PFSK-1 (cell line): ENCODE measurements at regions not wholly inside any gene's neighbourhood (a gene's known extent, or its start where the extent isn't known, plus 50 kb on each side); places are given as distances from the start of the nearest gene placed in this dataset.

Experiments used
- FOXP2 ChIP-seq: optimal IDR thresholded peaks from 2 replicates; pipeline ENCODE3; 2011; ENCODE audit warnings: borderline replicate concordance, control low read depth, inconsistent platforms; ENCODE audit not compliant: insufficient read depth; ENCODE audit errors: extremely low read length, extremely low read depth
- POLR2AphosphoS5 ChIP-seq: IDR thresholded peaks from 2 replicates; pipeline ENCODE4 v1.6.1; 2012; ENCODE audit warnings: low read depth, mild to moderate bottlenecking, control low read depth, low read length, moderate library complexity
- REST ChIP-seq, 2 experiments: IDR thresholded peaks; 2 replicates each; pipeline versions ENCODE4 v1.6.1 to v1.8.0; 2011 to 2012; ENCODE audit warnings: low read depth in 2 of 2, low read length in 2 of 2, control low read depth in 1 of 2, inconsistent platforms in 1 of 2, mild to moderate bottlenecking in 1 of 2, moderate library complexity in 1 of 2; ENCODE audit not compliant: insufficient read depth in 1 of 2
- SIN3A ChIP-seq: IDR thresholded peaks from 2 replicates; pipeline ENCODE4 v1.6.1; 2012; ENCODE audit warnings: mild to moderate bottlenecking, low read length, moderate library complexity, borderline replicate concordance; ENCODE audit not compliant: insufficient read depth
- TAF1 ChIP-seq: IDR thresholded peaks from 2 replicates; pipeline ENCODE4 v1.6.1; 2012; ENCODE audit warnings: low read length, control low read depth, borderline replicate concordance; ENCODE audit not compliant: insufficient read depth

GRCh38 chr7:93690021-93690420 is 115.5 kb upstream of the CALCR start:
- TF ChIP-seq SIN3A: no peak
- TF ChIP-seq FOXP2: no peak
- TF ChIP-seq TAF1: no peak
- TF ChIP-seq POLR2AphosphoS5: no peak
- TF ChIP-seq REST (IDR thresholded peaks at IDR 0.05; ENCODE audit: insufficient read depth in 1 of 2, low read depth in 2 of 2, low read length in 2 of 2): no peak

GRCh38 chr7:93678185-93678584 is 103.7 kb upstream of the CALCR start:
- TF ChIP-seq SIN3A (no peak), FOXP2 (no peak), TAF1 (no peak)

GRCh38 chr7:93663561-93664299 is 89.2 kb upstream of the CALCR start:
- TF ChIP-seq REST (IDR thresholded peaks at IDR 0.05; ENCODE audit: insufficient read depth in 1 of 2, low read depth in 2 of 2, low read length in 2 of 2) (no peak), TAF1 (no peak)

- TF ChIP-seq FOXP2 (no peak), POLR2AphosphoS5 (no peak), SIN3A (no peak), TAF1 (no peak), REST (IDR thresholded peaks at IDR 0.05; ENCODE audit: insufficient read depth in 1 of 2, low read depth in 2 of 2, low read length in 2 of 2) (no peak)
Observed at GRCh38 chr7:93651603-93652159, 77.2 kb upstream of the CALCR start.

GRCh38 chr7:93646538-93646937 is 72.0 kb upstream of the CALCR start:
- no peak for TF ChIP-seq POLR2AphosphoS5
- TF ChIP-seq SIN3A: no peak
- TF ChIP-seq REST (IDR thresholded peaks at IDR 0.05; ENCODE audit: insufficient read depth in 1 of 2, low read depth in 2 of 2, low read length in 2 of 2): no peak
- TF ChIP-seq FOXP2: no peak
- no peak for TF ChIP-seq TAF1
